GM13977 (cell line): ENCODE measurements at regions not wholly inside any gene's neighbourhood (a gene's known extent, or its start where the extent isn't known, plus 50 kb on each side); places are given as distances from the start of the nearest gene placed in this dataset.
"Not testable (repeated sequence)": the region's sequence is repeated elsewhere in the genome, so short reads cannot be mapped to it uniquely, and the experiment has no call there.

ENCODE experiments used
- DNase-seq: peaks from one replicate; pipeline ENCODE4 v3.0.0; 2012; ENCODE audit warnings: low spot score
- CTCF ChIP-seq: IDR thresholded peaks from 2 replicates; pipeline ENCODE4 v1.5.1; 2012; ENCODE audit warnings: mild to moderate bottlenecking, control low read depth; ENCODE audit not compliant: insufficient read depth; ENCODE audit errors: extremely low read depth, missing control alignments
- in situ Hi-C: fragments of 300-500 bp; cut with MboI; formaldehyde crosslinking; loops from one replicate; pipeline ENCODE4 v1.12.0; 2022; ENCODE audit warnings: low sequenced_read_pairs, low pct_unique_long_range_greater_than_20kb, mixed read lengths, inconsistent platforms; ENCODE audit not compliant: unreplicated experiment

GRCh38 chr10:83541046-83541445 lies 598.3 kb upstream of the GHITM start:
- TF ChIP-seq CTCF: no peak
- DNase-seq: no peak
- in situ Hi-C loops: no loop called here

- in situ Hi-C loops: no loop called here
- DNase-seq: peak; percentile 35
Observed at GRCh38 chr10:83542774-83543411, 596.4 kb upstream of the GHITM start.

GRCh38 chr10:83543691-83544462 lies 595.4 kb upstream of the GHITM start:
- in situ Hi-C loops: no loop called here
- no peak for DNase-seq
- no peak for TF ChIP-seq CTCF

More at GRCh38 chr10:83542774-83543411, 596.4 kb upstream of the GHITM start:
- no peak for TF ChIP-seq CTCF

- in situ Hi-C loops: no loop called here
- no peak for DNase-seq
Observed at GRCh38 chr10:83545901-83546391, 593.4 kb upstream of the GHITM start.

GRCh38 chr10:83551190-83551589 lies 588.1 kb upstream of the GHITM start:
- in situ Hi-C loops: not testable (repeated sequence)

More at GRCh38 chr10:83545901-83546391, 593.4 kb upstream of the GHITM start:
- no peak for TF ChIP-seq CTCF

GRCh38 chr10:83553366-83553765 lies 585.9 kb upstream of the GHITM start:
- in situ Hi-C loops: no loop called here
- no peak for TF ChIP-seq CTCF
- no peak for DNase-seq

More at GRCh38 chr10:83551190-83551589, 588.1 kb upstream of the GHITM start:
- DNase-seq: not testable (repeated sequence)

- in situ Hi-C loops: no loop called here
- no peak for DNase-seq
- no peak for TF ChIP-seq CTCF
Observed at GRCh38 chr10:83555264-83555663, 584.0 kb upstream of the GHITM start.
